HL-60/S4 treated with phorbol 12-myristate 13-acetate at 8.2 ng/mL for 4 days and 3 days (cell line): ENCODE measurements at regions not wholly inside any gene's neighbourhood (a gene's known extent, or its start where the extent isn't known, plus 50 kb on each side); places are given as distances from the start of the nearest gene placed in this dataset.

Experiments used
- in situ Hi-C: fragments of 300-500 bp; cut with MboI; formaldehyde crosslinking; loops from 2 replicates; pipeline ENCODE4 v1.15.0; 2022; ENCODE audit warnings: low sequenced_read_pairs

DNA sequence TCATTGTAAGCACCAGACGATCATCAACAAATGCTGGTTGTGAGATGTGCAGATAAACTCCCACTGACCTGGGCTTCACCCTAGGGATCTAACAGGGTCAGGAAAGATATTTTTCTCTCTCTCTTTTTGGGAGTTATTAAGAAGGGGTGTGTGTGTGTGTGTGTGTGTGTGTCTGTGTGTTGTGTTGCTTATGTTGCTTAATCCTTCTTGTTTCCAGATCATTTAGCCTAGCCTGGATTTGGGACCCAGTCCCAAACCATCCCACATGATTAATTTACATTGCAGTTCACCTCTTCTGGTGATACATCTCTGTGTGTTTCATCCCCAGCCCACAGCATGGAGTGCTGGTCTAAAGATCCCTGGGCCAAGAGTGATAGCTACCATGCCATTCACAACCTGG lies 122.8 kb upstream of the IPO9 start:
- in situ Hi-C loops: loop anchor here (10.0 kb wide), 1 partner anchor 141 kb away; no protein-coding TSS in a partner anchor

DNA sequence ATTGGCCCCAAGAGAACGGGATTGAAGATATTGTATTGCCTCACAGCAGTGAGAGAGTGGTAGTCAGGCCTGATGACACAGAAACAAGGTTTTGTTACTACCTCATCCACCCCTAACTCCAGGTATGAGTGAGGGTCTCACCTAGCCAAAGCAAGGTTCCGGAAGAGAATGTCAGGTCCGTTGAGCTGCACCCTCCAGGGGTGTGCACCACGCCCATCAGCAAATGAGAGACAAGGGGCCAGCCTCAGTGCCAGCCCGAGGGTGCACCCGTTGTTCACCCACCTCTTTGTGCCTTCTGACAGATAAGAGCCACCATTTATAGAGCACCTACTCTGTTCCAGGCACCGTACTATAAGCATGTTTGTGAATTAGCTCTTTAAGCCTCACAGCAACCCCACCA lies 121.9 kb upstream of the IPO9 start:
- in situ Hi-C loops: loop anchor here (10.0 kb wide), 1 partner anchor 142 kb away; no protein-coding TSS in a partner anchor

DNA sequence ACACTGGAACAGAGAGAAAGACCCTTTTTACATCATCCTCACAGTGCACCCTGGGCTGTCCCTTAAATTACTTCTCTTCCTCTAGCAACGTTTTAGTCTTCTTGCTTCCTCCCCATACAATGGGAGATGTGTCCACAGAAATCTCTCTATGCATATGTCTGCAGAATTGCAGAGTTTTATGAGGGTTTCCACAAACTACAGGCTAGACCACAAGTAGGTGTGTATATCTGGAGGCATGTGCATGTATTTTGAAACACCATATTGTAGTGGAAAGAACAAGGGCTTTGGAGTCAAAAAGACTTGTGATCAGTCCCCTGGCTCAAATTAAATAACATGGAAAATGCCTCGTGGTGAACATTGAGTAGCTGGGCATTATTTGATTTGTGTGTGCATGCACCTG lies 121.3 kb upstream of the IPO9 start:
- in situ Hi-C loops: loop anchor here (10.0 kb wide), 1 partner anchor 143 kb away; no protein-coding TSS in a partner anchor

DNA sequence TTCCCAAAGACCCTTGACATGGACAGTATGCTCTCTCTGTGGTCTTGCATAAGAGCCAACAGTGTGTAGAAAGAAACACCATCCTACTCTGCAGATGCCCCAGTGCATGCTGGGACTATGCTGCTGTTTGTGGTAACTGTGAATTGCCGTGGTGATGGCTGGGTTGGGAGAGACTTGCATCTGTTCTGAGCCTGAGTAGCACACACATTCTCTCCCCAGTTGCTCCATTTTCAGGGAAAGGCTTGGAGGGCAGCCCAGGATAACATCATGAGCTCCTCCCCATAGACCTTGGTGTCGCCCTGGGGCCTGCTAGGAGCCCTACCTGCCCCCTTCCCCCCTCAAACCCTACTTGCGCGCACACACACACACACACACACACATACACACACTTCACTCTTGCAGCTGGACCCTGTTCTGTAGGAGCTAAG lies 120.9 kb upstream of the IPO9 start:
- in situ Hi-C loops: loop anchor here (10.0 kb wide), 1 partner anchor 143 kb away; no protein-coding TSS in a partner anchor

DNA sequence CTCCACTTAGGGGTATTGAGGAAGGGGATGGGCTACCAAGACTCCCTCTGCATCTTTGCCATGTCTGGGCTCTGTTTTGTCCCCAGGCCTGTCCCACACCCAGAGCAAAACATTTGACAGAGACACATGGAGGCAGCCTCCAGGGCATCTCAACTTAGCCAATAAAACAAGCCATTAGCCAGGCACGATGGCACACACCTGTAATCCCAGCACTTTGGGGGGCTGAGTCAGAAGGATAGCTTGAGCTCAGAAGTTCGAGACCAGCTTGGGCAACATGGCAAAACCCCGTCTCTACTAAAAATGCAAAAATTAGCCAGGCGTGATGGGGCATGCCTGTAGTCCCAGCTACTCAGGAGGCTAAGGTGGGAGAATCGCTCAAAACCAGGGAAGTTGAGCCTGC lies 120.3 kb upstream of the IPO9 start:
- in situ Hi-C loops: loop anchor here (10.0 kb wide), 1 partner anchor 144 kb away; no protein-coding TSS in a partner anchor

- in situ Hi-C loops: loop anchor here (10.0 kb wide), 2 partner anchors 75 to 145 kb away; no protein-coding TSS in a partner anchor
Observed at GRCh38 chr1:201709564-201710295, 119.2 kb upstream of the IPO9 start.

DNA sequence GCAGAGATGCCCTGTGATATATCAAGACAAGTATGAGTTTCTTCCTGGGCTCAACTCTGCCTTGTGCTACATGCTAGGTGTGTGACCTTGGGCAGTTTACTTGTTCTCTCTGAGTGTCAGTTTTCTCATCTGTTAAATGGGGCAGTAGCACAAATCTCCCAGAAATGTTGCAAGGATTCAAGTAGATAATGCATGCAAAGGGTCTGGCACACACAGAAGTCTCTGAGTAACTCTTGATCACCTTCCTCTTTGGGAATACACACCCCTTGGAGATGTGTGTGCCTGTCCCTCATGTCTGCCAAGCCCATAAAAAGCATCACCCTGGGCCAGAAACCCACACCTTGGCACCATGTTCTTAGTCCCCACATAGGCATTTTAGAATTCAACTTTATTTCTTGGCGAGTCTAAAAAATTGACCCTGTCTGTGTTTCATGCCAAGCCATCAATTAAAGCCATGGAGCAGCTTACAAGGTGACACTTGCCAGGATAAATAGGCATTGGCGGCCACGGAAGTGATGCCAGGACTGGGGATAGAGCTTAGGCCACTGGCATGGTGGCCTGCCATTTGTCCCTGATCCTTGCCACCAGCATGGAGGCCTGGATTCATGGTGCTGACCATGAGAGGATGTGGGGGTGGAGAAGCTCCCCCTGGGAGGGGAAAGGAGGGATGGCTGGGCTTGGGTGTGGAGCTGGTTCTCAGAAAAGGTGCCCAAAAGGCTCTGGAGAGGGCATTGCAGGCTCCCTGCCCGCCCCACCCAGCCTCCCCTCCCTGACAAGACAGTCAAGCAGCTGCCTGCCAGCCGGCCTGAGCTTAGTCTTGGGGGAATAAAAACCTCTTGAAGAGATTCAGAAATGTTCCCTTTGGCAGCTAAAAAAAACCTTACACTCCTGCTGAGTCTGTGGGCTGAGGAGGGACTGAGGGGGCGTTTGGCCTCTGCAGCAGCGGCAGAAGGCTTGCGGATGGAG lies 118.0 kb upstream of the IPO9 start:
- in situ Hi-C loops: loop anchor here (10.0 kb wide), 1 partner anchor 74 kb away; no protein-coding TSS in a partner anchor

DNA sequence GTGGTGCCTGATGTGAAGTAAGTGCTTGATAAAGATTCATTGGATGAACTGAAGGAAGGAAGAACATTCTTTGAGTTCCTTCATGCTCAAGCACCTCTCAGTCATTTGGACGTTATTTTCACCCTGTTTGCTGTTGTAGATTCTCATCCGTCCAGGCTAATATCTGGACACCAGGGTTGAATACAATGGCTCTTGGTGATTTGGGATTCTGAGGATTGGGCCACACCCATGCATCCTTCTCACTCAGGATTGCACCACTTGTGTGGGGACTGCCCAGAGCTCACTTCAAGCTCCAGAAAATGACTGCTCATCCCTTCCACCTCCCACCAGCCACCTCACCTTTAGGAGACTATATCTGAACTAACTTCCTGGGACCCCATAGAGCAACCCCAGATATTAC lies 117.1 kb upstream of the IPO9 start:
- in situ Hi-C loops: loop anchor here (10.0 kb wide), 1 partner anchor 73 kb away; no protein-coding TSS in a partner anchor

DNA sequence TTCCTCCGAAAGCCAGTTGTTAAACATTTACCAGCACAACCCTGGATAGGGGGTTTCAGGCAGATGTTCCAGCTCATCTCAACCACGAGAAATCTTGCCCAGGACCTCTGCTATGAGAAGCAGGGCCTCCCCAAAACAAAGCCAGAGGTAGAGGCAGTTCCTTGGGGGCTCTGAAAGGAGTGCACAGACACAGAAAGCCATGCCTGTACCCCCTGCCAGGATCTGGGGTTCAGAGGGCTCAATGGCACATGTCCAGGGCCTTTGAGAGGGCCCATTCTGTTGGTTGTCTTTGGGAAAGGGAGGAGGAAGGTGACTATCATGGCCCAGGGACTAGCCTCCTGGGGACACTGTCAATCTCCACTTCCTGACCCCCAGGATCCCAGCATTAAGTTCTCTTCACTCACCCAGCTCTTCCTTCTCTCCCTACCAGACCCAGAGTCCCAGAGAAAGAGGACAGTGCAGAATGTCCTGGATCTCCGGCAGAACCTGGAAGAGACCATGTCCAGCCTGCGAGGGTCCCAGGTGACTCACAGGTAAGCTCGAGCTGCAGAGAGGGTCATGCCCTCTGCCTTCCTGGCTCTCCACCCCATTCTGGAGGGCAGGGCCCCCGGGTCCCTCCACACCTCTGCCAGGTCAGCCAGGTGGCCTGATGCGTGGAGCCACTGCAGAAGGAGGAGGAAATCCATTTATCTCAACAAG lies 116.4 kb upstream of the IPO9 start:
- in situ Hi-C loops: loop anchor here (10.0 kb wide), 1 partner anchor 72 kb away; no protein-coding TSS in a partner anchor

DNA sequence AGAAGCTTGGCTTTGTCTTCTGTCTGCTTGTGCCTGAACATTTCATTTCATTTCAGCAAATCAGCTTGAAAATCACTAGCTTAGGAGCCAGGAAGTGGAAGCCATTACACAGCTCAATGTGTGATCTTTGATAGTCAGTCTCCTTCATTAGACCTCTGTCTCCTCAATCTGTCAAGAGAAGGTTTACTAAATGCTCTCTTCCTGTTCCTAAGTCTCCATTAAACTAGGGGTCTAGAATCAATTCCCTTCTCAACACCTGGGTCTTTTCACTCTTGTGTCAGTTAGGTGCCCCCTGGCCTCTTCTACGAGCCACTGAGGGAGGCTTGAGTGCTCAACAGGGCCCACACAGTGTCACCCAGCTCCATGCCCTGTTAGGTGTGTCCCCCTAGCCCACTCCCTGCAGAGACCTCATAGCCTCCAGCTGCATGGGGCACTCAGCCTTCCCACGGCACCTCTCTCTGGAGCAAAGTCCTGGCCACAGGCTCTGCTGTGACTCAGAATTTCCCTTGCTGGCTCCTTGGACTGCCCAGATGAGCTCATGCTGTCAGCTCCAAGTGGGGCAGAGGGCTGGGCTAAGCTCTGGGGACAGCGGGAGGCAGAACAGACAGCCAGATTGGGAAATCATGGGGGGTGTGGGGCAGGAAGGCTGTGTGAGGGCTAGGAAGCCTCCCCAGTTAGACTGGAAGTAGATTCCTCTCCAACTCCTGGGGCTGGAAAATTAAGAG lies 115.7 kb upstream of the IPO9 start:
- in situ Hi-C loops: loop anchor here (10.0 kb wide), 1 partner anchor 72 kb away; no protein-coding TSS in a partner anchor

- in situ Hi-C loops: loop anchor here (10.0 kb wide), 1 partner anchor 70 kb away; no protein-coding TSS in a partner anchor
Observed at GRCh38 chr1:201714542-201715329, 114.2 kb upstream of the IPO9 start.

GRCh38 chr1:201715351-201715750 lies 113.6 kb upstream of the IPO9 start:
- in situ Hi-C loops: loop anchor here (10.0 kb wide), 1 partner anchor 69 kb away; no protein-coding TSS in a partner anchor

GRCh38 chr1:201715801-201716741 lies 112.9 kb upstream of the IPO9 start:
- in situ Hi-C loops: loop anchor here (10.0 kb wide), 1 partner anchor 69 kb away; no protein-coding TSS in a partner anchor

- in situ Hi-C loops: loop anchor here (10.0 kb wide), 1 partner anchor 68 kb away; no protein-coding TSS in a partner anchor
Observed at GRCh38 chr1:201716742-201717135, 112.2 kb upstream of the IPO9 start.

- in situ Hi-C loops: loop anchor here (10.0 kb wide), 1 partner anchor 68 kb away; no protein-coding TSS in a partner anchor
Observed at GRCh38 chr1:201717286-201717685, 111.7 kb upstream of the IPO9 start.

DNA sequence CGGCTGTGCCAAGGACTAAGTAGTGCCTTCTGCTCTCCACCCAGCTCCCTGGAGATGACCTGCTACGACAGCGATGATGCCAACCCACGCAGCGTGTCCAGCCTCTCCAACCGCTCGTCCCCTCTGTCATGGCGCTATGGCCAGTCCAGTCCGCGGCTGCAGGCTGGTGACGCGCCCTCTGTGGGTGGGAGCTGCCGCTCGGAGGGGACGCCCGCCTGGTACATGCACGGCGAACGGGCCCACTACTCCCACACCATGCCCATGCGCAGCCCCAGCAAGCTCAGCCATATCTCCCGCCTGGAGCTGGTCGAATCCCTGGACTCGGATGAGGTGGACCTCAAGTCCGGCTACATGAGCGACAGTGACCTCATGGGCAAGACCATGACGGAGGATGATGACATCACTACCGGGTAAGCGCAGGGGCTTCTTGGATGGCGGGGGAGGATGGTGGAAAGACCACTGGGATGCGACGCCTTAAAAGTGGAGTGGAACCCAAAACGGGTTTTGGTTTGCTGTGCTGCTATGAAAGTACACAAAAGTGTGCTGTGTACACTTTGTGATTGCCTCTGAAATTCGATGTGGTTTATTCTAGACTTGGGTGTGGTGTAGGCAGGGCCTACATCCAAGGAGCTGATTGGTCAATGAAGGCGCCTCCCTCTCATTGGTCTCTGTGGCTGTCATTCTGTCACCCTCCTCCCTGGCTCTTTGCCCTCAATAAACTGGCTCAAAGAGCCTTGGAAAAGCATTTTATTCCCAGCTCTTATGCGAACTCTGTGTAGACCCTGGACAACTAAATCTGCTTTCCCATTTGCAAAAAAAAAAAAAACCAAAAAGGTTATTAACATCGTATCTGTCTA lies 110.4 kb upstream of the IPO9 start:
- in situ Hi-C loops: loop anchor here (10.0 kb wide), 1 partner anchor 66 kb away; no protein-coding TSS in a partner anchor
